ENCODE measurements at regions not wholly inside any gene's neighbourhood (a gene's known extent, or its start where the extent isn't known, plus 50 kb on each side); places are given as distances from the start of the nearest gene placed in this dataset.

GRCh38 chr7:159226011-159226702 lies 81.5 kb upstream of the VIPR2 start:
- no peak for TF ChIP-seq CTCF (conservative IDR thresholded peaks at IDR 0.05; ENCODE audit: low read depth, low read length)
- TF ChIP-seq EZH2phosphoT487 (IDR thresholded peaks at IDR 0.05; ENCODE audit: borderline replicate concordance, low read length) = no peak
- TF ChIP-seq EZH2 (IDR thresholded peaks at IDR 0.05; ENCODE audit: low read length, unreplicated experiment) = no peak
- no peaks in the 10 kb centered on the region for H3F3A ChIP-seq (ENCODE audit: low read length, unreplicated experiment)
- no peak overlapping the region for H2AFZ ChIP-seq (ENCODE audit: low read length)
- ChIA-PET POLR2A (ENCODE audit: unreplicated experiment) (no interaction called here), CTCF (no interaction called here)
- no TSS peak for BruUV-seq (replicated peaks)
- H3K9ac ChIP-seq (ENCODE audit: low read length) = no peak overlapping the region
- ATAC-seq = no peak
- H3K9me3 ChIP-seq (ENCODE audit: low read length) = no peaks in the 10 kb centered on the region
- H3K27ac ChIP-seq (ENCODE audit: low read length) = no peak overlapping the region
- no peak overlapping the region for H3K4me2 ChIP-seq (ENCODE audit: low read length)
- no peaks in the 10 kb centered on the region for H3K4me1 ChIP-seq (ENCODE audit: insufficient read depth, low read length)
- no peaks in the 10 kb centered on the region for H3K9me2 ChIP-seq (replicated peaks; ENCODE audit: low read length)
- no peaks in the 10 kb centered on the region for H3K36me3 ChIP-seq (ENCODE audit: low read depth, low read length)
- H3K4me3 ChIP-seq (ENCODE audit: low read length) = no peak overlapping the region
- H3K27me3 ChIP-seq (ENCODE audit: low read length) = peaks cover 70% of the 10 kb centered on the region
- H4K20me1 ChIP-seq (ENCODE audit: low read length) = no peaks in the 10 kb centered on the region
- no peaks in the 10 kb centered on the region for H3K79me2 ChIP-seq (ENCODE audit: low read length)
- DNase-seq = no peak
- intact Hi-C loops (cut with micrococcal nuclease) = no loop called here

- peaks cover 37% of the 10 kb centered on the region for H3K27me3 ChIP-seq (ENCODE audit: low read length)
- no peaks in the 10 kb centered on the region for H3K9me2 ChIP-seq (replicated peaks; ENCODE audit: low read length)
- no peaks in the 10 kb centered on the region for H3F3A ChIP-seq (ENCODE audit: low read length, unreplicated experiment)
- H3K9me3 ChIP-seq (ENCODE audit: low read length) = no peaks in the 10 kb centered on the region
- no peak overlapping the region for H3K4me3 ChIP-seq (ENCODE audit: low read length)
- ChIA-PET CTCF (interaction anchor here (0.6 kb wide), 2 partner anchors 95 to 217 kb away, joined by 3 to 19 read pairs; no protein-coding TSS in a partner anchor), POLR2A (ENCODE audit: unreplicated experiment) (no interaction called here)
- no peak for TF ChIP-seq CTCF (conservative IDR thresholded peaks at IDR 0.05; ENCODE audit: low read depth, low read length)
- no peak for TF ChIP-seq EZH2 (IDR thresholded peaks at IDR 0.05; ENCODE audit: low read length, unreplicated experiment)
- no peak for TF ChIP-seq EZH2phosphoT487 (IDR thresholded peaks at IDR 0.05; ENCODE audit: borderline replicate concordance, low read length)
- H3K79me2 ChIP-seq (ENCODE audit: low read length) = no peaks in the 10 kb centered on the region
- no TSS peak for BruUV-seq (replicated peaks)
- no peaks in the 10 kb centered on the region for H3K36me3 ChIP-seq (ENCODE audit: low read depth, low read length)
- intact Hi-C loops (cut with micrococcal nuclease) = no loop called here
- ATAC-seq = no peak
- no peak for DNase-seq
- peaks cover 13% of the 10 kb centered on the region for H3K4me1 ChIP-seq (ENCODE audit: insufficient read depth, low read length)
- H4K20me1 ChIP-seq (ENCODE audit: low read length) = no peaks in the 10 kb centered on the region
- H3K4me2 ChIP-seq (ENCODE audit: low read length) = 0 out of 2 replicates have a peak overlapping the region, but pooled peaks have one; percentile 18
- no peak overlapping the region for H3K27ac ChIP-seq (ENCODE audit: low read length)
- no peak overlapping the region for H2AFZ ChIP-seq (ENCODE audit: low read length)
- H3K9ac ChIP-seq (ENCODE audit: low read length) = no peak overlapping the region
These were observed 73.9 kb upstream of the VIPR2 start for GRCh38 chr7:159218607-159219006.

- CTCF ChIA-PET = interaction anchor here (0.6 to 0.7 kb wide), 3 partner anchors 95 to 216 kb away, joined by 3 to 19 read pairs (median 4); no protein-coding TSS in a partner anchor
- ATAC-seq = peak; percentile 33
These were observed 73.5 kb upstream of the VIPR2 start for GRCh38 chr7:159218170-159218569.

More at GRCh38 chr7:159218170-159218569, 73.5 kb upstream of the VIPR2 start:
- no peaks in the 10 kb centered on the region for H3K79me2 ChIP-seq (ENCODE audit: low read length)
- H3K4me2 ChIP-seq (ENCODE audit: low read length) = peak overlapping the region; percentile 21; the same call in 1 of the 2 replicates
- TF ChIP-seq EZH2phosphoT487 (IDR thresholded peaks at IDR 0.05; ENCODE audit: borderline replicate concordance, low read length) (no peak), CTCF (conservative IDR thresholded peaks at IDR 0.05; ENCODE audit: low read depth, low read length) (no peak), EZH2 (IDR thresholded peaks at IDR 0.05; ENCODE audit: low read length, unreplicated experiment) (no peak)
- no peak overlapping the region for H3K27ac ChIP-seq (ENCODE audit: low read length)
- H3K9me2 ChIP-seq (replicated peaks; ENCODE audit: low read length) = no peaks in the 10 kb centered on the region
- no peaks in the 10 kb centered on the region for H3K9me3 ChIP-seq (ENCODE audit: low read length)
- H3K4me3 ChIP-seq (ENCODE audit: low read length) = no peak overlapping the region
- no TSS peak for BruUV-seq (replicated peaks)
- H3K4me1 ChIP-seq (ENCODE audit: insufficient read depth, low read length) = peaks cover 13% of the 10 kb centered on the region
- peak; percentile 57 for DNase-seq
- POLR2A ChIA-PET (ENCODE audit: unreplicated experiment) = no interaction called here
- H3F3A ChIP-seq (ENCODE audit: low read length, unreplicated experiment) = no peaks in the 10 kb centered on the region
- H2AFZ ChIP-seq (ENCODE audit: low read length) = no peak overlapping the region
- H3K27me3 ChIP-seq (ENCODE audit: low read length) = peaks cover 33% of the 10 kb centered on the region
- H3K9ac ChIP-seq (ENCODE audit: low read length) = no peak overlapping the region
- no peaks in the 10 kb centered on the region for H3K36me3 ChIP-seq (ENCODE audit: low read depth, low read length)
- intact Hi-C loops (cut with micrococcal nuclease) = no loop called here
- no peaks in the 10 kb centered on the region for H4K20me1 ChIP-seq (ENCODE audit: low read length)

Data from PC-3 (cell line).